ENCODE measurements at regions not wholly inside any gene's neighbourhood (a gene's known extent, or its start where the extent isn't known, plus 50 kb on each side); places are given as distances from the start of the nearest gene placed in this dataset.
"Not testable (repeated sequence)": the region's sequence is repeated elsewhere in the genome, so short reads cannot be mapped to it uniquely, and the experiment has no call there.

DNA sequence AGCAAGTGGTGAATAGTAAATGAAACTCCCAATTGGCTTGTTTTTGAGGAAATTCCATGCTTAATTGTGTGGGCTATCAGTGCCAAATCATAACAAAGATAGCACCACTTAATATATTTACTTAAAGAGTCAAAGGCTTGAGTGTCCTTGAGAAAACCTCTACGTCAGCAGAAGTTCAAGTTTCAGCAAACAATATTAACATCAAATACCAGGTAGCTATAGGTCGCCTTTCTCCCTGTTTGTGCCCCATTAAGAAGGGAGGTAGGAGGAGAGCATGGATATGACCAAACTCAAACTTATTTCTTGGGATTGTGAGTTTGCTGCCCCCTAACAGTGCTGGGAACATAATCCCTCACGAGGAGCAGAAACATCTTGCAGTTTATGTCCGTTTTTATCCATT, 105.6 kb upstream of the SYN3 start:
- H3K4me1 Mint-ChIP-seq (ENCODE audit: low read depth) = no peaks in the 10 kb centered on the region
- H3K36me3 Mint-ChIP-seq (ENCODE audit: low read depth) = no peaks in the 10 kb centered on the region
- H3K27me3 Mint-ChIP-seq = peaks cover 31% of the 10 kb centered on the region
- H3K4me3 Mint-ChIP-seq = no peak overlapping the region
- H3K27ac Mint-ChIP-seq = no peak overlapping the region
- no peak for DNase-seq
- no peaks in the 10 kb centered on the region for H3K9me3 Mint-ChIP-seq

DNA sequence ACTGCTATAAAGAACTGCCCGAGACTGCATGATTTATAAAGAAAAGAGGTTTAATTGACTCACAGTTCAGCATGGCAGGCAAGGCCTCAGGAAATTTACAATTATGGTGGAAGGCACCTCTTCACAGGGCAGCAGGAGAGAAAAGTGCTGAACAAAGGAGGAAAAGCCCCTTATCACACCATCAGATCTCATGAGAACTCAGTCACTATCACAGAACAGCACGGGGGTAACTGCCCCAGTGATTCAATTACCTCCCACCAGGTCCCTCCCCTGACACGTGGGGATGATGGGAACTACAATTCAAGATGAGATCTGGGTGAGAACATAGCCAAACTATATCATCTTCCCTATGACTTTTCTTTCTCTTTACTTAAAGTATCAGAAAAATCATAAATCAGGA, 104.0 kb upstream of the SYN3 start:
- no peaks in the 10 kb centered on the region for H3K36me3 Mint-ChIP-seq (ENCODE audit: low read depth)
- H3K27me3 Mint-ChIP-seq = peaks cover 28% of the 10 kb centered on the region
- DNase-seq = no peak
- H3K4me1 Mint-ChIP-seq (ENCODE audit: low read depth) = no peaks in the 10 kb centered on the region
- no peak overlapping the region for H3K27ac Mint-ChIP-seq
- no peak overlapping the region for H3K4me3 Mint-ChIP-seq
- no peaks in the 10 kb centered on the region for H3K9me3 Mint-ChIP-seq

DNA sequence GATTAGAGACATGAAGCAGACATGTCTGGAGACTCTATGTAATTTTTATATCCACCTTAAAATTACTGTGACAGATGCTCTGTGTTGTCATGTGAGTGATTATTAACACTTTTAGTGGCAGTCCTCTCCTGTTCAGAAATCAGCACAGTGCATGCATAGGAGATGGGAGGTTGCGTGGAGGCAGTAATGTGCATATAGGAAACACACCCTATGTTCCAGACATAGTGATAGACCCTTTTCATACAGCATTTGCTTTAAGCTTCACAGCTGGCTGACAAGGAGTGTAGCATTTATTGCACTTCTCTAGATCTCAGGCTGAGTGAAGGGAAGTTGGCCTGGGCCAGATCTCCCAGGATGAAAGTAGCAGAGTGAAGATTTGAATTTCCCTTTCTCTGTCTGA, 102.3 kb upstream of the SYN3 start:
- Mint-ChIP-seq H3K27ac (no peak overlapping the region), H3K4me1 (ENCODE audit: low read depth) (no peaks in the 10 kb centered on the region), H3K36me3 (ENCODE audit: low read depth) (no peaks in the 10 kb centered on the region), H3K9me3 (peaks cover under 1% of the 10 kb centered on the region), H3K4me3 (no peak overlapping the region), H3K27me3 (peaks cover 30% of the 10 kb centered on the region)
- DNase-seq = no peak

DNA sequence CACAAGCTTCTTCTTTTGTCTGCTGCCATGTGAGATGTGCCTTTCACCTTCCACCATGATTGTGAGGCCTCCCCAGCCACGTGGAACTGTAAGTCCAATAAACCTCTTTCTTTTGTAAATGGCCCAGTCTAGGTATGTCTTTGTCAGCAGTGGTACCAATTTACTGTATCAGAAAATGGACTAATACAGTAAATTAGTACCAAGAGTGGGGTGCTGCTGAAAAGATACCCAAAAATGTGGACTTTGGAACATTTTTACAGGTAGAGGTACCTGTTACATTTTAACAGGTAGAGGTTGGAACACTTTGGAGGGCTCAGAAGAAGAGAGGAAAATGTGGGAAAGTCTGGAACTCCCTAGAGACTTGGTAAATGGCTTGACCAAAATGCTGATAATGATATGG, 96.8 kb upstream of the SYN3 start:
- H3K27ac Mint-ChIP-seq; H3K9me3 Mint-ChIP-seq; H3K4me1 Mint-ChIP-seq (ENCODE audit: low read depth); DNase-seq; H3K4me3 Mint-ChIP-seq; H3K36me3 Mint-ChIP-seq (ENCODE audit: low read depth): not testable (repeated sequence)
- H3K27me3 Mint-ChIP-seq = peaks cover 17% of the 10 kb centered on the region

DNA sequence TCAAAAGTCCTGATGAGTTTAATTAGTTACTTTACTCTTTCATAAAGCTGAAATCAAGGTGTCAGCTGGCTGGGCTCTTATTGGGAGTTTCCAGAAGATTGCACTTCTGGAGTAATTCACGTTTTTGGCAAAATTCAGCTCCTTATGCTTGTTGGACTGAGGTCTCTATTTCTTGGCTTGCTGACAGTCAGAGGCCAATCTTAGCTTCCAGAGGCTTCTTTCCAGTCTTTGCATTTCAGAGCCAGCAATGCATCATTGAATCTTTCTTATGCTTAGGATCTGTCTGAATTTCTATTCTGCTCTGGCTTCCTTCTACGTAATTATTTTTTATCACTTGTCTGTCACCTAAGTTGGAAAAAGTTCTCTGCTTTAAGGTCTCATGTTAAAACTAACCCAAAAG, 91.4 kb upstream of the SYN3 start:
- H3K9me3 Mint-ChIP-seq = no peaks in the 10 kb centered on the region
- H3K27me3 Mint-ChIP-seq = peaks cover 8% of the 10 kb centered on the region
- H3K27ac Mint-ChIP-seq = no peak overlapping the region
- no peaks in the 10 kb centered on the region for H3K36me3 Mint-ChIP-seq (ENCODE audit: low read depth)
- no peak overlapping the region for H3K4me3 Mint-ChIP-seq
- no peak for DNase-seq
- no peaks in the 10 kb centered on the region for H3K4me1 Mint-ChIP-seq (ENCODE audit: low read depth)

DNA sequence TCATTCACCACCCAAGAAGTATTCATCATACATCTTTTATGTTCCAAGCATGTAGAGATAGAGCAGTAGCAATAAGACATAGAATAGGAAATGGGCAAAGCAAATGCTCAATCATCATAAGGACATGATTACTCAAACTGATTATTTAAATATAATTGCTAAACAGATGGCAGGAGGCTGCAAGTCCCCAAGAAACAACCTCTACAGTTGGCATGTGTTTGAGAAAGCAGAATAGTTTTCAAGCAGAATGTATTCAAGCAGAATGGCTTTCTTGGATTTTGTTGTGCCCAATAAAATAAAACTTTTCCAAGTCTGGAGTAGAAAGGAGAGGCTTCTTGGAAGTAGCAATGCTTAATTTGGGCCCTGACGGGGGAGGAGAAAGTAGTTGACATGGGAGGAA, 86.5 kb upstream of the SYN3 start:
- Mint-ChIP-seq H3K27ac (no peak overlapping the region), H3K36me3 (ENCODE audit: low read depth) (no peaks in the 10 kb centered on the region), H3K27me3 (peaks cover 9% of the 10 kb centered on the region), H3K4me1 (ENCODE audit: low read depth) (no peaks in the 10 kb centered on the region), H3K4me3 (no peak overlapping the region), H3K9me3 (no peaks in the 10 kb centered on the region)
- no peak for DNase-seq

DNA sequence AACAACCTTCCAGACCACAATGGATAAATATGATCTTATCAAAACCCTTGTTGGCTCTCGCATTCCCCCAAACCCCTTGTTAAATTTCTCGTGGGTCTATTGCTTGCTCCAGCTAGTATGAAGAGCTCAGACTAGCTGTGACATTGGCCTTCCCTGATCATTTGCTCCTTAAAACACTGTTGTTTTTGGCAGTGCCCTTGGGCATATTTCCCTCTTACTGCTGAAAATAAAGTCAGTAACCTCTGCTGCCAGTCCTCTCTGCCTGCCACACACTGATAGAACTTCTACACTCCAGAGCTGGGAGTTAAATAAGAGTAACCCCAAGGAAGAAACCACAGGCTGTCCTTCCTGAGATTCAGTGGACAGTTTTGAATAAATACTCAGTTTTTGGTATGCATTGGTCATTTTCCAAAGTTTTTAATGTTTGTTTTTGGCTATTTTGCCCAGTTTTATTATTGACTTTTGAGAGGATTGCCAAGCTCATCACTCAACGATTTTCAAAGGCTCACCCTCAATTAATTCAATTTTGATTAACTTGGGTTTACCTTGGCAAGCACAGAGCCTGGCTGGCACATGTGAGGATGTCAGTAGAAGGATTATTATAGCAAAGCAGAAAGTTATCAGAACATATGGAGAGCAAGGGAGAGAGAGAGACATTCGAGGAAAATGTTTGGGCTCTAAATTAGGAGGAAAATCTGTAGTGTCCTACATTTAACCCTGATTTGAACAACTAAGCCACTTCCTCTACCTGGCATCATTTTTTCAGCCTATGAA, 84.3 kb upstream of the SYN3 start:
- Mint-ChIP-seq H3K4me1 (ENCODE audit: low read depth) (no peaks in the 10 kb centered on the region), H3K27ac (no peak overlapping the region), H3K27me3 (peaks cover 17% of the 10 kb centered on the region), H3K9me3 (peaks cover 4% of the 10 kb centered on the region), H3K4me3 (no peak overlapping the region), H3K36me3 (ENCODE audit: low read depth) (no peaks in the 10 kb centered on the region)
- no peak for DNase-seq

DNA sequence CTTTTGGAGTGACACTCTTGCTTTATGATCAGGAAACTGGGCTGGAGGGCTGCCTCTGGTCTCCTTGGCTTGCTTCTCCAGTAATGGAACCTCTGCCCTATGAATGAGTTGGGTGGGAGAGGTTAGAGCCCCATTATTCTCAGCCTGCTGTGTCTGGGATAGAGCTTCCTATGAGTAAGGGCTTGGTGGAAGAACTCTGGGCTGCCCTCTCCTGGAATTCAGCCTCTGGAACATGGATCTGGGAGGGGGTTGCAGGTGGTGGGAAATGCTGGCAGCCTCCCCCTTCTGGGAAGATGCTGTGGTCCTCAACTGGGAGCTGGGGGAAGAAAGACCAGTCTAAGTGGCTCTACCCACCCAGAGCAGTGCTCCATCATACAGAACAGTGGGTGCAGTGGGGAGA, 81.8 kb upstream of the SYN3 start:
- Mint-ChIP-seq H3K27me3 (peaks cover 17% of the 10 kb centered on the region), H3K4me3 (no peak overlapping the region), H3K27ac (no peak overlapping the region), H3K36me3 (ENCODE audit: low read depth) (no peaks in the 10 kb centered on the region), H3K4me1 (ENCODE audit: low read depth) (no peaks in the 10 kb centered on the region), H3K9me3 (peaks cover 4% of the 10 kb centered on the region)
- DNase-seq = no peak

DNA sequence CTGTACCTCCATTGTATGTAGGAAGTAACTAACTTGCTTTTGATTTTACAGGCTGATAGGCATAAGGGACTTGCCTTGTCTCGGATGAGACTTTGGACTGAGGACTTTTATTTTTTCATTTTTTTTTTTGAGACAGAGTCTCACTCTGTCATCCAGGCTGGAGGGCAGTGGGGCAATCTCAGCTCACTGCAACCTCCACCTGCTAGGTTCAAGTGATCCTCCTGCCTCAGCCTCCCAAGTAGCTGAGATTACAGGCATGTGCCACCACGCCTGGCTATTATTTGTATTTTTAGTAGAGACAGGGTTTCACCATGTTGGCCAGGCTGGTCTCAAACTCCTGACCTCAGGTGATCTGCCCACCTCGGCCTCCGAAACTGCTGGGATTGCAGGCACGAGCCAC, 80.2 kb upstream of the SYN3 start:
- peaks cover 17% of the 10 kb centered on the region for H3K27me3 Mint-ChIP-seq
- H3K9me3 Mint-ChIP-seq; H3K4me3 Mint-ChIP-seq; H3K4me1 Mint-ChIP-seq (ENCODE audit: low read depth); H3K36me3 Mint-ChIP-seq (ENCODE audit: low read depth); DNase-seq; H3K27ac Mint-ChIP-seq: not testable (repeated sequence)

DNA sequence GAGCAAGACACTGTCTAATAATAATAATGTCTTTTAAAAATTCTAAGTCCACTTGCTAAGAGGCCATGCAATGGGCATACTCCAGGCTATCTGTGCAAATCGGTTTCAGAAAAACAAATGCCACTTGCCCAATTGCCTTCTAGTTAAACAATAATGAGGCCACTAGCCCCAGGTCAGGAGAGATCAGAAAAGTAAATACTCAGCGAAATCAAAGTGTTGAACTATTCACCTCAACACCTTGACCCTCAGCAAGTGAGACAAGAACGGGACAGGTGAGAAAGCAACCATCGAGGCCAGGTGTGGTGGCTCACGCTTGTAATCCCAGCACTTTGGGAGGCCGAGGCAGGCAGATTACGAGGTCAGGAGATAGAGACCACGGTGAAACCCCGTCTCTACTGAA, 72.3 kb upstream of the SYN3 start:
- H3K4me3 Mint-ChIP-seq = no peak overlapping the region
- peaks cover 10% of the 10 kb centered on the region for H3K9me3 Mint-ChIP-seq
- no peak for DNase-seq
- H3K27me3 Mint-ChIP-seq = peaks cover 14% of the 10 kb centered on the region
- H3K4me1 Mint-ChIP-seq (ENCODE audit: low read depth) = no peaks in the 10 kb centered on the region
- H3K27ac Mint-ChIP-seq = no peak overlapping the region
- no peaks in the 10 kb centered on the region for H3K36me3 Mint-ChIP-seq (ENCODE audit: low read depth)

DNA sequence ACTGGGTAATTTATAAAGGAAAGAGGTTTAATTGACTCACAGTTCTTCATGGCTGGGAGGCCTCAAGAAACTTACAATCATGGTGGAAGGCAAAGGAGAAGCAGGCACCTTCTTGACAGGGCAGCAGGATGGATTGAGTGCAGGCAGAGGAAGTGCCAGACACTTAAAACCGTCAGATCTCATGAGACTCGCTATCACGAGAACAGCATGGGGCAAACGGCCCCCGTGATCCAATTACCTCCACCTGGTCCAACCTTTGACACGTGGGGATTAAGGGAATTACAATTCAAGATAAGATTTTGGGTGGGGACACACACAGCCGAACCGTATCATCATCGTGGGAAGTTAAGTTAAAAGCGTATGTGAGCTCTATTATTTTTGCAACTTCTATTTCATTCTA, 71.4 kb upstream of the SYN3 start:
- H3K9me3 Mint-ChIP-seq = peaks cover 10% of the 10 kb centered on the region
- no peak overlapping the region for H3K4me3 Mint-ChIP-seq
- H3K36me3 Mint-ChIP-seq (ENCODE audit: low read depth) = no peaks in the 10 kb centered on the region
- no peaks in the 10 kb centered on the region for H3K4me1 Mint-ChIP-seq (ENCODE audit: low read depth)
- no peak overlapping the region for H3K27ac Mint-ChIP-seq
- H3K27me3 Mint-ChIP-seq = peaks cover 19% of the 10 kb centered on the region
- no peak for DNase-seq

DNA sequence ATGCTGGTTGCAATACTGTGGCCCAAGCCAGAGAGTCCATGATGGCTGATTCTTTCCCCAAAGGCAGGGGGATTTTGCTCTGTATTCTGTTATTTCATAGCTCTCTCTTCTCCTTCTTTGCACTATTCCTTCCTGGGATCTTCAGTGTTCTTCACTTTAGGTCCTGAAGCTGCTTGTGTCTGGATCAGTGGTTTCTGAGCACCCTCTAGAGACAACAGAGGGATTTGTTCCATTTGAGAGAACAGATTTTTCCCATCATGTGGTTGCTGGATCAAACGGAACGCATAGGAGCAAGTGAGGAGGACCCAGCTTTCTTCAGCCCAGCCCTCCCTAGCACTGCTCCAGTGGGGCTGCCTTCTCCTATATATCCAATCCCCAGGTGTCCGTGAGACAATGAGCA, 68.7 kb upstream of the SYN3 start:
- peaks cover 22% of the 10 kb centered on the region for H3K27me3 Mint-ChIP-seq
- peaks cover 2% of the 10 kb centered on the region for H3K9me3 Mint-ChIP-seq
- H3K4me3 Mint-ChIP-seq = no peak overlapping the region
- no peaks in the 10 kb centered on the region for H3K4me1 Mint-ChIP-seq (ENCODE audit: low read depth)
- no peak overlapping the region for H3K27ac Mint-ChIP-seq
- DNase-seq = no peak
- H3K36me3 Mint-ChIP-seq (ENCODE audit: low read depth) = no peaks in the 10 kb centered on the region

DNA sequence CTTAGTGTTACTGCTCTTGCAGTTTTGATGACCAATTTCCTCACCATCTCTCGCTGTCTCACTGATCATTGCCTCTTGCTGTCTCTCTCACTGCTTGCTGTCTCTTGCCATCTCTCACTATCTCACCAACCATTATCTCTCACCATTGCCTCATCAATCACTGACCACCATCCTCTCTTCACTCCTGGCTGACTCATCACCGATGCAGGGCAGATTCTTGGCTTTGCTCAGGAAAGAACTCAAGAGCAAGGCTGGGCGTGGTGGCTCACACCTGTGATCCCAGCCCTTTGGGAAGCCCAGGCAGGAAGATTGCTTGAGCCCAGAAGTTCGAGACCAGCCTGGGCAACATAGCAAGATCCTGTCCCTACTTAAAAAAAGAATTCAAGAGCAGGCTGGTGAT, 66.3 kb upstream of the SYN3 start:
- H3K9me3 Mint-ChIP-seq = no peaks in the 10 kb centered on the region
- H3K27me3 Mint-ChIP-seq = peaks cover 22% of the 10 kb centered on the region
- no peak for DNase-seq
- H3K27ac Mint-ChIP-seq = no peak overlapping the region
- no peaks in the 10 kb centered on the region for H3K4me1 Mint-ChIP-seq (ENCODE audit: low read depth)
- H3K36me3 Mint-ChIP-seq (ENCODE audit: low read depth) = no peaks in the 10 kb centered on the region
- H3K4me3 Mint-ChIP-seq = no peak overlapping the region

DNA sequence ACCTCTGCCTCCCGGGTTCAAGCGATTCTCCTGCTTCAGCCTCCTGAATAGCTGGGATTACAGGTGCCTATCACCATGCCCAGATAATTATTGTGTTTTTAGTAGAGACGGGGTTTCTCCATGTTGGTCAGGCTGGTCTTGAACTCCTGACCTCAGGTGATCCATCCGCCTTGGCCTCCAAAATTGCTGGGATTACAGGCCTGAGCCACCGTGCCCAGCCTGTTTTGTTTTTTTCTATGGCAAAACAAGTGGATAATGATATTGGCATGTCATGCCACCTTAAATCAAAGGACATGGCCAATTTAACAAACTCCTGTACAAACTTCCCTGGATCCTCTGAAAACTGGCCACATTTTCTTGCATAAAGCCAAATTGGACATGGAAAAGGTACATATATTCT, 64.3 kb upstream of the SYN3 start:
- DNase-seq; H3K4me3 Mint-ChIP-seq; H3K4me1 Mint-ChIP-seq (ENCODE audit: low read depth); H3K36me3 Mint-ChIP-seq (ENCODE audit: low read depth); H3K9me3 Mint-ChIP-seq; H3K27ac Mint-ChIP-seq: not testable (repeated sequence)
- H3K27me3 Mint-ChIP-seq = peaks cover 21% of the 10 kb centered on the region

DNA sequence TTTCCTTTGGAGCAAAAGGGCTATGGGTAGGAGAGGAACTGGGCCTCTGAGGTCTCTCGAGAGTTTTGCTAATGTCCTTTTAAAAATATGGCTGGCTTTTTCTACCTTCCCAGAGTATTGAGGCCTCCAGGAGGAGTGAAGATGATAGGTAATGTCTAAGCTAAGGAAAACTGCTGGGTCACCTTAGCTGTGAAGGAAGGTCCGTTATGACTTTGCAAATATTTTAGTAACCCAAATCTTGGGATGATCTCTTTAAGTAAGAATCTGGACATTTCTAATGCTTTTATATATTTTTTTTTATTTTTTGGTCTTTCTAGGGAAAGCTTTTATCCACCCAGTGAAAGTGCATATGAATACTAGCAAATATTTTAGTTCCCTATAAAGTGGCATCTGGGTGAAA, 60.9 kb upstream of the SYN3 start:
- Mint-ChIP-seq H3K9me3 (no peaks in the 10 kb centered on the region), H3K27me3 (no peaks in the 10 kb centered on the region), H3K4me1 (ENCODE audit: low read depth) (peaks cover 6% of the 10 kb centered on the region), H3K4me3 (no peak overlapping the region), H3K27ac (no peak overlapping the region), H3K36me3 (ENCODE audit: low read depth) (no peaks in the 10 kb centered on the region)
- DNase-seq = no peak

DNA sequence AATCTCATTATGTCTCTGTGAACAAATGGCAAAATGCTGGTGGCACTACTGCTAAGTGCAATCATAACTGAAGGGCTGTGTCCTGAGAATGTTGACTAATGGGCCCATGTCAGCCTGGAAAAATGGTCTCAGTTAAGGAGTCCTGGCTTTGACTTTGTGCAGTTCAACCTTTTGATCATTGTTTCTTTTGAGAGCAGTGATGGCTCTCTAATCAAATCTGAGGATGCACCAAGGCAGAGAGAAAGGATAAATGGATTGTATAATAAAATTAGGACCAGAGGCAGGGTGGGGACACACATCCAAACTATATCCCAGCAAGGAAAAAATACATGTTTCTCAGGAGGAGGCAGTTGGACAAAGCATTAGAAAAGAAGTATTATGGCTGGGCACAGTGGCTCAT, 59.6 kb upstream of the SYN3 start:
- no peak for DNase-seq
- Mint-ChIP-seq H3K9me3 (no peaks in the 10 kb centered on the region), H3K36me3 (ENCODE audit: low read depth) (no peaks in the 10 kb centered on the region), H3K4me3 (no peak overlapping the region), H3K4me1 (ENCODE audit: low read depth) (peaks cover 6% of the 10 kb centered on the region), H3K27ac (no peak overlapping the region), H3K27me3 (no peaks in the 10 kb centered on the region)
